ENCODE measurements at regions not wholly inside any gene's neighbourhood (a gene's known extent, or its start where the extent isn't known, plus 50 kb on each side); places are given as distances from the start of the nearest gene placed in this dataset.
"Not testable (repeated sequence)": the region's sequence is repeated elsewhere in the genome, so short reads cannot be mapped to it uniquely, and the experiment has no call there.

DNA sequence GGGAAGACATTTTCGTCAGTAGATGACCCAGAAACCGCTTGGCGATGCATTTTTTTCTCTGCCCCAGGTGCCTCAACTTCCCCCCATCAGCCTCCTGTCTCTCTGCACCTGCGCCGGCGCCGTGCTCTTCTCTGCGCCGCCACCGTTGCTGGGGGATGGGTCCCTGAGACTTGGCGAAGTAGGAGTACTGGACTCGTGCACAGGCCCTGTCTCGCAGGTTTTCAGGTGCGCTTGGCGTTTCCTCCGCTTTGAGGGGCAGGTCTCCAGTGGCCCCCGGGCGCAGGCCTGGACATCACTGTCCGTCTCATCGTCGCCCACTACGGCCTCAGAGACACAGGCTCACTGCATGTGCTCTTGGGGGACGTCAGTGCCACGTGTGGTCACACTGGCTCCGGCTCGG is 532.1 kb downstream of the FOXD4L4 start:
- DNase-seq (ENCODE audit: low spot score); in situ Hi-C loops (cut with MboI; ENCODE audit: low sequenced_read_pairs, unreplicated experiment): not testable (repeated sequence)

DNA sequence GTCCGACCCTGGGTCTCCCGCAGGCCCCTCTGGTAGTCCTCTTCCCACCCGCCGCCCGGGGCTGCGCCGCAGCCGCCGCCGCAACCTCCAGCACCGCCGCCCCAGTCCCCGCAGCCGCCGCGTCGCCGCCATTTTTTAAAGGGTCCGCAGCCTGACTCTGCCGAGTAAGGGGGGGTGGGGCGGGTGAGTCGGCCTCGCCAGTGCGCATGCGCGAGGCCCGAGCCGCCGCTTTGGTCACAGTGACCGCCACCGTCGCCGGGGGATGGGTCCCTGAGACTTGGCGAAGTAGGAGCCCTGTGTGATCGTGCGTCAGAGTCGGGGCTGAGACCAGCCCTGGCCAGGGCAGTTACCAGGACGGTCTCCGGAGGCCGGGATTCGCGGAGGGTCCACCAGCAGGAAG is 532.8 kb downstream of the FOXD4L4 start:
- DNase-seq (ENCODE audit: low spot score); in situ Hi-C loops (cut with MboI; ENCODE audit: low sequenced_read_pairs, unreplicated experiment): not testable (repeated sequence)

DNA sequence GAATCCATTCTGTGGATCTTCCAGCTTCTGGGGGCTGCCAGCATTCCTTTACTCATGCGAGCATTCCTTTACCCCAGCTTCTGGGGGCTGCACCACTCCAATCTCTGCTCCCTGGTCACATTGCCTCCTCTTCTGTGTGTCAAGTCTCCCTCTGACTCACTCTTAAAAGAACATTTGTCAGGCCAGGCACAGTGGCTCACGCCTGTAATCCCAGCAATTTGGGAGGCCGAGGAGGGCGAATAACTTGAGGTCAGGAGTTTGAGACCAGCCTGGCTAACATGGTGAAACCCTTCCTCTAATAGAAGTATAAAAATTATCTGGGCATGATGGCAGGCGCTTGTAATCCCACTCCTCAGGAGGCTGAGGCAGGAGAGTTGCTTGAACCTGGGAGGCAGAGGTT is 541.9 kb downstream of the FOXD4L4 start:
- DNase-seq (ENCODE audit: low spot score); in situ Hi-C loops (cut with MboI; ENCODE audit: low sequenced_read_pairs, unreplicated experiment): not testable (repeated sequence)

All from GM13976 (cell line).